HEK293 (cell line): ENCODE measurements at regions not wholly inside any gene's neighbourhood (a gene's known extent, or its start where the extent isn't known, plus 50 kb on each side); places are given as distances from the start of the nearest gene placed in this dataset.

Experiments
- CTCF ChIA-PET: fragments of 350-600 bp; formaldehyde crosslinking; extraction: SDS; loops from one replicate; lab custom pipeline; 2021; ENCODE audit warnings: antibody characterized with exemption; lab: Yijun Ruan, JAX
- POLR2A ChIA-PET: fragments of 300-600 bp; formaldehyde crosslinking; extraction: SDS; loops from one replicate; lab custom pipeline; 2020; ENCODE audit warnings: antibody characterized with exemption, inconsistent platforms; lab: Yijun Ruan, JAX
- H3K27ac ChIP-seq: fragments of 200-500 bp; sonication (Bioruptor generic); 2 replicates; pipeline ENCODE4 v1.5.1; 2014; ENCODE audit warnings: low read depth, low read length, control low read depth, inconsistent platforms; ENCODE audit errors: extremely low read depth
- H3K36me3 ChIP-seq, 2 experiments: fragments of 200-500 bp in 1 of 2; sonication (Bioruptor generic) in 1 of 2; 1 replicate in 1 of 2; 2 replicates in 1 of 2; pipeline ENCODE4 v1.5.1; 2014 to 2017; ENCODE audit warnings: inconsistent platforms in 2 of 2, low read length in 2 of 2; ENCODE audit not compliant: control insufficient read depth in 2 of 2, insufficient read depth in 1 of 2
- H3K4me1 ChIP-seq: fragments of 200-500 bp; sonication (Bioruptor generic); 2 replicates; pipeline ENCODE4 v1.5.1; 2014; ENCODE audit warnings: mild to moderate bottlenecking, low read length, inconsistent platforms; ENCODE audit not compliant: control insufficient read depth, insufficient read depth
- H3K4me3 ChIP-seq: 2 replicates; pipeline ENCODE4 v1.5.1; 2011; ENCODE audit warnings: low read depth, mild to moderate bottlenecking, control low read depth, low read length, moderate library complexity
- H3K9me3 ChIP-seq: fragments of 200-500 bp; sonication (Bioruptor generic); 2 replicates; pipeline ENCODE4 v1.5.1; 2014; ENCODE audit warnings: low read depth, low read length, inconsistent platforms; ENCODE audit not compliant: control insufficient read depth, insufficient read depth
- GLI4 ChIP-seq: fragments of 450-650 bp; formaldehyde crosslinking; IDR thresholded peaks from 2 replicates; pipeline ENCODE4 v1.5.1; 2016; ENCODE audit warnings: missing biosample characterization, missing genetic modification characterization
- REPIN1 ChIP-seq: fragments of 450-650 bp; formaldehyde crosslinking; IDR thresholded peaks from 2 replicates; pipeline ENCODE4 v1.5.1; 2017; ENCODE audit warnings: missing biosample characterization, missing genetic modification characterization, low read depth
- ZFP37 ChIP-seq: fragments of 450-650 bp; formaldehyde crosslinking; IDR thresholded peaks from 2 replicates; pipeline ENCODE4 v1.5.1; 2016; ENCODE audit warnings: missing biosample characterization, missing genetic modification characterization
- ZNF324 ChIP-seq: fragments of 450-650 bp; formaldehyde crosslinking; IDR thresholded peaks from 2 replicates; pipeline ENCODE4 v1.5.1; 2016; ENCODE audit warnings: missing biosample characterization, missing genetic modification characterization
- ZNF354C ChIP-seq: fragments of 450-650 bp; formaldehyde crosslinking; IDR thresholded peaks from 2 replicates; pipeline ENCODE4 v1.5.1; 2016; ENCODE audit warnings: missing biosample characterization, missing genetic modification characterization, low read depth, borderline replicate concordance
- ZNF48 ChIP-seq: fragments of 450-650 bp; formaldehyde crosslinking; IDR thresholded peaks from 2 replicates; pipeline ENCODE4 v1.5.1; 2016; ENCODE audit warnings: missing biosample characterization, missing genetic modification characterization
- ZNF571 ChIP-seq: fragments of 450-650 bp; formaldehyde crosslinking; IDR thresholded peaks from 2 replicates; pipeline ENCODE4 v1.5.0; 2017; ENCODE audit warnings: missing biosample characterization, missing genetic modification characterization
- ZNF624 ChIP-seq: fragments of 450-650 bp; formaldehyde crosslinking; IDR thresholded peaks from 2 replicates; pipeline ENCODE4 v1.5.1; 2017; ENCODE audit warnings: missing biosample characterization, missing genetic modification characterization
- ZNF660 ChIP-seq: fragments of 450-650 bp; IDR thresholded peaks from 2 replicates; pipeline ENCODE4 v1.5.1; 2018; ENCODE audit warnings: missing biosample characterization, mild to moderate bottlenecking, missing genetic modification characterization
- ZNF747 ChIP-seq: fragments of 450-650 bp; formaldehyde crosslinking; IDR thresholded peaks from 2 replicates; pipeline ENCODE4 v1.5.1; 2016; ENCODE audit warnings: missing biosample characterization, missing genetic modification characterization
- TF ChIP-seq, protein P1 (sequence below): fragments of 450-650 bp; formaldehyde crosslinking; IDR thresholded peaks from 2 replicates; pipeline ENCODE4 v1.5.0; 2017; ENCODE audit warnings: missing biosample characterization, missing genetic modification characterization, borderline replicate concordance
- TF ChIP-seq, protein P2 (sequence below): fragments of 450-650 bp; formaldehyde crosslinking; conservative IDR thresholded peaks from 2 replicates; pipeline ENCODE4 v1.5.1; 2016; ENCODE audit warnings: low read depth, missing biosample characterization, missing genetic modification characterization
- TF ChIP-seq, protein P3 (sequence below): fragments of 450-650 bp; IDR thresholded peaks from 2 replicates; pipeline ENCODE4 v1.5.1; 2018; ENCODE audit warnings: missing biosample characterization, missing genetic modification characterization
- TF ChIP-seq, protein P4 (sequence below): fragments of 450-650 bp; IDR thresholded peaks from 2 replicates; pipeline ENCODE4 v1.5.1; 2018; ENCODE audit warnings: missing biosample characterization, mild to moderate bottlenecking, missing genetic modification characterization
- TF ChIP-seq, protein P5 (sequence below): fragments of 450-650 bp; formaldehyde crosslinking; IDR thresholded peaks from 2 replicates; pipeline ENCODE4 v1.5.1; 2016; ENCODE audit warnings: missing biosample characterization, missing genetic modification characterization

DNA sequence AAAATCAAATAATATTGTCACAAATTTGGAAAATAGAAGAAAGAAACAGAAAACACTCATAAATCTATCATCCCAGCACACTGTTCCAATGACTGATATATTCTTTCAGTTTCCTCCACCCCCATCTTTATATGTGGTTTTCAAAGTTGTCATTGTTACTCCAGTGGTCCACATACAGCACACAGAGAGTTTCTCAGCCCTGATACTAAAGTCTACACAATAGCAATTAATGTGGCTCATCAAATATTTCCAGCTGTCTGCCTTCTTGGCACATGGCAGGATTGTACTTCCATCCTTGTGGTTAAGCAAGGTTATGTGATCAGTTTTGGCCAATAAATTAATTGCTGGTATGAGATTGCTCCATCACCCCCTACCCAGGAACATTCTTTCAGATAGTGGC is 221.7 kb downstream of the PDCD6IP start:
- CTCF ChIA-PET = no interaction called here
- H3K4me3 ChIP-seq = no peak overlapping the region

More for the DNA sequence above, 221.7 kb downstream of the PDCD6IP start:
- Histone ChIP-seq H3K36me3 (no peaks in the 10 kb centered on the region), H3K27ac (no peak overlapping the region), H3K9me3 (no peaks in the 10 kb centered on the region), H3K4me1 (no peaks in the 10 kb centered on the region)
- TF ChIP-seq REPIN1 (tag by site-specific recombination) (no peak), ZNF747 (no peak), ZNF624 (tag by site-specific recombination) (no peak), ZNF48 (tag by site-specific recombination) (no peak), ZNF324 (tag by site-specific recombination) (no peak), ZFP37 (tag by site-specific recombination) (no peak), ZNF660 (tag by site-specific recombination) (no peak), ZNF571 (tag by site-specific recombination) (no peak), ZNF354C (no peak), GLI4 (tag by site-specific recombination) (no peak)
- TF ChIP-seq, protein P1, sequence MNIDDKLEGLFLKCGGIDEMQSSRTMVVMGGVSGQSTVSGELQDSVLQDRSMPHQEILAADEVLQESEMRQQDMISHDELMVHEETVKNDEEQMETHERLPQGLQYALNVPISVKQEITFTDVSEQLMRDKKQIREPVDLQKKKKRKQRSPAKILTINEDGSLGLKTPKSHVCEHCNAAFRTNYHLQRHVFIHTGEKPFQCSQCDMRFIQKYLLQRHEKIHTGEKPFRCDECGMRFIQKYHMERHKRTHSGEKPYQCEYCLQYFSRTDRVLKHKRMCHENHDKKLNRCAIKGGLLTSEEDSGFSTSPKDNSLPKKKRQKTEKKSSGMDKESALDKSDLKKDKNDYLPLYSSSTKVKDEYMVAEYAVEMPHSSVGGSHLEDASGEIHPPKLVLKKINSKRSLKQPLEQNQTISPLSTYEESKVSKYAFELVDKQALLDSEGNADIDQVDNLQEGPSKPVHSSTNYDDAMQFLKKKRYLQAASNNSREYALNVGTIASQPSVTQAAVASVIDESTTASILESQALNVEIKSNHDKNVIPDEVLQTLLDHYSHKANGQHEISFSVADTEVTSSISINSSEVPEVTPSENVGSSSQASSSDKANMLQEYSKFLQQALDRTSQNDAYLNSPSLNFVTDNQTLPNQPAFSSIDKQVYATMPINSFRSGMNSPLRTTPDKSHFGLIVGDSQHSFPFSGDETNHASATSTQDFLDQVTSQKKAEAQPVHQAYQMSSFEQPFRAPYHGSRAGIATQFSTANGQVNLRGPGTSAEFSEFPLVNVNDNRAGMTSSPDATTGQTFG = no peak
- TF ChIP-seq, protein P2, sequence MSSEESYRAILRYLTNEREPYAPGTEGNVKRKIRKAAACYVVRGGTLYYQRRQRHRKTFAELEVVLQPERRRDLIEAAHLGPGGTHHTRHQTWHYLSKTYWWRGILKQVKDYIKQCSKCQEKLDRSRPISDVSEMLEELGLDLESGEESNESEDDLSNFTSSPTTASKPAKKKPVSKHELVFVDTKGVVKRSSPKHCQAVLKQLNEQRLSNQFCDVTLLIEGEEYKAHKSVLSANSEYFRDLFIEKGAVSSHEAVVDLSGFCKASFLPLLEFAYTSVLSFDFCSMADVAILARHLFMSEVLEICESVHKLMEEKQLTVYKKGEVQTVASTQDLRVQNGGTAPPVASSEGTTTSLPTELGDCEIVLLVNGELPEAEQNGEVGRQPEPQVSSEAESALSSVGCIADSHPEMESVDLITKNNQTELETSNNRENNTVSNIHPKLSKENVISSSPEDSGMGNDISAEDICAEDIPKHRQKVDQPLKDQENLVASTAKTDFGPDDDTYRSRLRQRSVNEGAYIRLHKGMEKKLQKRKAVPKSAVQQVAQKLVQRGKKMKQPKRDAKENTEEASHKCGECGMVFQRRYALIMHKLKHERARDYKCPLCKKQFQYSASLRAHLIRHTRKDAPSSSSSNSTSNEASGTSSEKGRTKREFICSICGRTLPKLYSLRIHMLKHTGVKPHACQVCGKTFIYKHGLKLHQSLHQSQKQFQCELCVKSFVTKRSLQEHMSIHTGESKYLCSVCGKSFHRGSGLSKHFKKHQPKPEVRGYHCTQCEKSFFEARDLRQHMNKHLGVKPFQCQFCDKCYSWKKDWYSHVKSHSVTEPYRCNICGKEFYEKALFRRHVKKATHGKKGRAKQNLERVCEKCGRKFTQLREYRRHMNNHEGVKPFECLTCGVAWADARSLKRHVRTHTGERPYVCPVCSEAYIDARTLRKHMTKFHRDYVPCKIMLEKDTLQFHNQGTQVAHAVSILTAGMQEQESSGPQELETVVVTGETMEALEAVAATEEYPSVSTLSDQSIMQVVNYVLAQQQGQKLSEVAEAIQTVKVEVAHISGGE (tag by site-specific recombination) = no peak
- TF ChIP-seq, protein P3, sequence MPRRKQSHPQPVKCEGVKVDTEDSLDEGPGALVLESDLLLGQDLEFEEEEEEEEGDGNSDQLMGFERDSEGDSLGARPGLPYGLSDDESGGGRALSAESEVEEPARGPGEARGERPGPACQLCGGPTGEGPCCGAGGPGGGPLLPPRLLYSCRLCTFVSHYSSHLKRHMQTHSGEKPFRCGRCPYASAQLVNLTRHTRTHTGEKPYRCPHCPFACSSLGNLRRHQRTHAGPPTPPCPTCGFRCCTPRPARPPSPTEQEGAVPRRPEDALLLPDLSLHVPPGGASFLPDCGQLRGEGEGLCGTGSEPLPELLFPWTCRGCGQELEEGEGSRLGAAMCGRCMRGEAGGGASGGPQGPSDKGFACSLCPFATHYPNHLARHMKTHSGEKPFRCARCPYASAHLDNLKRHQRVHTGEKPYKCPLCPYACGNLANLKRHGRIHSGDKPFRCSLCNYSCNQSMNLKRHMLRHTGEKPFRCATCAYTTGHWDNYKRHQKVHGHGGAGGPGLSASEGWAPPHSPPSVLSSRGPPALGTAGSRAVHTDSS (tag by site-specific recombination) = no peak
- TF ChIP-seq, protein P4, sequence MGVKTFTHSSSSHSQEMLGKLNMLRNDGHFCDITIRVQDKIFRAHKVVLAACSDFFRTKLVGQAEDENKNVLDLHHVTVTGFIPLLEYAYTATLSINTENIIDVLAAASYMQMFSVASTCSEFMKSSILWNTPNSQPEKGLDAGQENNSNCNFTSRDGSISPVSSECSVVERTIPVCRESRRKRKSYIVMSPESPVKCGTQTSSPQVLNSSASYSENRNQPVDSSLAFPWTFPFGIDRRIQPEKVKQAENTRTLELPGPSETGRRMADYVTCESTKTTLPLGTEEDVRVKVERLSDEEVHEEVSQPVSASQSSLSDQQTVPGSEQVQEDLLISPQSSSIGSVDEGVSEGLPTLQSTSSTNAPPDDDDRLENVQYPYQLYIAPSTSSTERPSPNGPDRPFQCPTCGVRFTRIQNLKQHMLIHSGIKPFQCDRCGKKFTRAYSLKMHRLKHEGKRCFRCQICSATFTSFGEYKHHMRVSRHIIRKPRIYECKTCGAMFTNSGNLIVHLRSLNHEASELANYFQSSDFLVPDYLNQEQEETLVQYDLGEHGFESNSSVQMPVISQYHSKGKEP (tag by site-specific recombination) = no peak
- TF ChIP-seq, protein P5, sequence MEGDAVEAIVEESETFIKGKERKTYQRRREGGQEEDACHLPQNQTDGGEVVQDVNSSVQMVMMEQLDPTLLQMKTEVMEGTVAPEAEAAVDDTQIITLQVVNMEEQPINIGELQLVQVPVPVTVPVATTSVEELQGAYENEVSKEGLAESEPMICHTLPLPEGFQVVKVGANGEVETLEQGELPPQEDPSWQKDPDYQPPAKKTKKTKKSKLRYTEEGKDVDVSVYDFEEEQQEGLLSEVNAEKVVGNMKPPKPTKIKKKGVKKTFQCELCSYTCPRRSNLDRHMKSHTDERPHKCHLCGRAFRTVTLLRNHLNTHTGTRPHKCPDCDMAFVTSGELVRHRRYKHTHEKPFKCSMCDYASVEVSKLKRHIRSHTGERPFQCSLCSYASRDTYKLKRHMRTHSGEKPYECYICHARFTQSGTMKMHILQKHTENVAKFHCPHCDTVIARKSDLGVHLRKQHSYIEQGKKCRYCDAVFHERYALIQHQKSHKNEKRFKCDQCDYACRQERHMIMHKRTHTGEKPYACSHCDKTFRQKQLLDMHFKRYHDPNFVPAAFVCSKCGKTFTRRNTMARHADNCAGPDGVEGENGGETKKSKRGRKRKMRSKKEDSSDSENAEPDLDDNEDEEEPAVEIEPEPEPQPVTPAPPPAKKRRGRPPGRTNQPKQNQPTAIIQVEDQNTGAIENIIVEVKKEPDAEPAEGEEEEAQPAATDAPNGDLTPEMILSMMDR (tag by site-specific recombination) = no peak
- POLR2A ChIA-PET = no interaction called here
